ENCODE measurements at regions not wholly inside any gene's neighbourhood (a gene's known extent, or its start where the extent isn't known, plus 50 kb on each side); places are given as distances from the start of the nearest gene placed in this dataset.

- in situ Hi-C loops (cut with HindIII; ENCODE audit: low sequenced_read_pairs): no loop called here
Measured at GRCh38 chr6:113464536-113464935, 392.6 kb upstream of the MARCKS start.

- in situ Hi-C loops (cut with HindIII; ENCODE audit: low sequenced_read_pairs): no loop called here
Measured at GRCh38 chr6:113464960-113465359, 392.2 kb upstream of the MARCKS start.

- in situ Hi-C loops (cut with HindIII; ENCODE audit: low sequenced_read_pairs): no loop called here
Measured at GRCh38 chr6:113466526-113466925, 390.6 kb upstream of the MARCKS start.

GRCh38 chr6:113475392-113475791, 381.8 kb upstream of the MARCKS start:
- in situ Hi-C loops (cut with HindIII; ENCODE audit: low sequenced_read_pairs): no loop called here

- in situ Hi-C loops (cut with HindIII; ENCODE audit: low sequenced_read_pairs): no loop called here
Measured at GRCh38 chr6:113476937-113477839, 380.0 kb upstream of the MARCKS start.

- in situ Hi-C loops (cut with HindIII; ENCODE audit: low sequenced_read_pairs): no loop called here
Measured at GRCh38 chr6:113480616-113481015, 376.5 kb upstream of the MARCKS start.

- in situ Hi-C loops (cut with HindIII; ENCODE audit: low sequenced_read_pairs): no loop called here
Measured at GRCh38 chr6:113481458-113481857, 375.7 kb upstream of the MARCKS start.

- in situ Hi-C loops (cut with HindIII; ENCODE audit: low sequenced_read_pairs): no loop called here
Measured at GRCh38 chr6:113481910-113482309, 375.2 kb upstream of the MARCKS start.

GRCh38 chr6:113482771-113483170, 374.4 kb upstream of the MARCKS start:
- in situ Hi-C loops (cut with HindIII; ENCODE audit: low sequenced_read_pairs): no loop called here

- in situ Hi-C loops (cut with HindIII; ENCODE audit: low sequenced_read_pairs): no loop called here
Measured at GRCh38 chr6:113486199-113486598, 370.9 kb upstream of the MARCKS start.

GRCh38 chr6:113487489-113488058, 369.6 kb upstream of the MARCKS start:
- in situ Hi-C loops (cut with HindIII; ENCODE audit: low sequenced_read_pairs): no loop called here

- in situ Hi-C loops (cut with HindIII; ENCODE audit: low sequenced_read_pairs): no loop called here
Measured at GRCh38 chr6:113488061-113488460, 369.1 kb upstream of the MARCKS start.

GRCh38 chr6:113488812-113489685, 368.1 kb upstream of the MARCKS start:
- in situ Hi-C loops (cut with HindIII; ENCODE audit: low sequenced_read_pairs): no loop called here

GRCh38 chr6:113489952-113490746, 367.0 kb upstream of the MARCKS start:
- in situ Hi-C loops (cut with HindIII; ENCODE audit: low sequenced_read_pairs): no loop called here

GRCh38 chr6:113491376-113491775, 365.8 kb upstream of the MARCKS start:
- in situ Hi-C loops (cut with HindIII; ENCODE audit: low sequenced_read_pairs): no loop called here

- in situ Hi-C loops (cut with HindIII; ENCODE audit: low sequenced_read_pairs): no loop called here
Measured at GRCh38 chr6:113493991-113494390, 363.2 kb upstream of the MARCKS start.

GRCh38 chr6:113495521-113495920, 361.6 kb upstream of the MARCKS start:
- in situ Hi-C loops (cut with HindIII; ENCODE audit: low sequenced_read_pairs): no loop called here

- in situ Hi-C loops (cut with HindIII; ENCODE audit: low sequenced_read_pairs): no loop called here
Measured at GRCh38 chr6:113496166-113496565, 361.0 kb upstream of the MARCKS start.

- in situ Hi-C loops (cut with HindIII; ENCODE audit: low sequenced_read_pairs): no loop called here
Measured at GRCh38 chr6:113500221-113500620, 356.9 kb upstream of the MARCKS start.

GRCh38 chr6:113505084-113505699, 352.0 kb upstream of the MARCKS start:
- in situ Hi-C loops (cut with HindIII; ENCODE audit: low sequenced_read_pairs): no loop called here

All from endothelial cell of hepatic sinusoid (primary cell).